Stimulated activated CD8-positive, alpha-beta memory T cell treated with anti-CD3 and anti-CD28 coated beads, Interleukin-12 subunit alpha, Interleukin-12 subunit beta, amount 100 ng/mL, for 24 hours (primary cell): ENCODE measurements at regions not wholly inside any gene's neighbourhood (a gene's known extent, or its start where the extent isn't known, plus 50 kb on each side); places are given as distances from the start of the nearest gene placed in this dataset.

Source experiments
- DNase-seq: peaks from one replicate; pipeline ENCODE4 v3.0.0-alpha.2; 2020; ENCODE audit errors: extremely low read depth

DNA sequence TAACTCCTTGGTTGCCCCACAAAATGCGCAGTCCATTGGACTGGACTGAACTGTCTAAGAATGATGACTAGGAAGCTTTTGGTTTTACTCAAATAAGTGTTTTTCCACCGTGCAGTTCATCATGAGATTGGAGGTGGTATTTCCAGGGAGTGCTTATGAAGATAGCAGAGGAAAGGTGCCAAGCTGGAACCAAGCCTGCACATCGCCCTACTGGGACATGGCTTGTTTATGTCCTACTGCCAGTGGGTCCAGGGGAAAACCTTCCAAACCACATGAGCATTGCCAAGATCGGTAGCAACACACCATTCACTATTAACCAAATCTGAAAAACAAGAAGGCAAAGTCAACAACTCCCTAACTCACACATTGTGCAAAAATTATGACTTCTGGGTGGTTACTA, 54.7 kb upstream of the DSCAM start:
- DNase-seq: no peak

DNA sequence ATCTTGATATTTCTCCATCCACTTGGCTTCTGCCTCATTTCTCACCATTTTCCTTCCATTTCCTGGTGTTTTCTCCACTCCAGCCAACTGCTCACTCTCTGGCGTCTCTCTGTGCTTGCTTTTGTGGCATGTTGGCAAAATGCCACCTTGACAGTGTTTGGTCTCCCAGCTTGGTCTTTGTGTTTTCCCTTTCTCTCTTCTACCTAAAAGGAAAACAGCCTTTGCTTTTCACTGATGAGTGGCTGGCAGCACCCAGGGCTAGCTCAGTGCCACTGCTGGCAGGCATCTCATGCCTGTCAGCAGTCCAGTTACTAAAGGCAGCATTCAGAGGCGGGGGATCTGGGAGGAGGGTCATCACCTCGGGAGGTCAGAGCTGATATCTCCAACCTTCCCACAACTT, 55.3 kb upstream of the DSCAM start:
- no peak for DNase-seq

DNA sequence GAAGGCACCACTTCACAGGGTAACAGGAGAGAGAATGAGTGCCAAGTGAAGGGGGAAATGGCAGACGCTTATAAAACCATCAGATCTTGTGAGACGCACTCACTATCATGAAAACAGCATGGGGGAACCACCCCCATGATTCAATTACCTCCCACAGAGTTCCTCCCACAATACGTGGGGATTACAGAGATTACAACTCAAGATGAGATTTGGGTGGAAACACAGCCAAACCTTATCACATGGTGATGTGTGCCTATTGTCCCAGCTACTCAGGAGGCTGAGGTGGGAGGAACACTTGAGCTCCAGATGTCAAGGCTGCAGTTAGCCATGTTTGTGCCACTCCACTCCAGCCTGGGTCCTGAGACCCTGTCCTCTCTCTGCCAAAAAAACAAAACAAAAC, 56.0 kb upstream of the DSCAM start:
- no peak for DNase-seq

DNA sequence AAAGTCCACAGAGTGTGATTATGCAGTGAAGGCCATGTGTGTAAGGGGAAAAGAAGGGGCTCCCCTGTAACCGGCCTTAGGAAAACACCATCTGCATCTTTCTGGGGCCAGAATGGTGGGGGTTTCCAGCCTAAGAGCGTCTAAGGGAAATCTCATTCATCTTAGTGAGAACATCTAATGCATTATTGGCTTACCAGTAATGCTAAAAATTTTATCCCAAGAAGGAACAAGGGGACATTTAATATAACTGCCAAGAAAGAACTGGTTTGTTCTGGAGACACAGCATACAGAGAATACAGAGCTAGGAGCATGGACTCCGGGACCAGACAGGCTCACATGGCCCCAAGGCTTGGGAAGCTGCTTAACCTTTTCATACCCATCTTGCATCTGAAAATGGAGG, 58.3 kb upstream of the DSCAM start:
- no peak for DNase-seq

DNA sequence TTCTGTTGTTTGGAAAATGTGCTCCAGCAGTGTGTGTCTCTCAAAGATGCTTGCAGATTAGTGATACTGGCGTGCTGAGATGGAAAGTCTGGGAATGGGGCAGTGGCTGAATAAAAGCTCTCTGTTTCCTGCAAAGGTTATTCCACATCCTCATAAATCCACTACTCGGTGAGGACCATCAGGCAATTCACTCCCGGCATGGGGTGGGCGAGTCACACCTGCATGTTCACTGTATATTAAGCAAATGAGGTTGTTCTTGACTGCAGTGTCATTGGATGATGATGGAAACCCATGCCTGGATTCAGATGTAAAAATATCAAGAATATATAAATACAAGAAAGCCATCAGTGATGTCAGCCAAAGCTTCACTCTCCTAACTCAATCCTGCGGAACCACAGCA, 65.4 kb upstream of the DSCAM start:
- DNase-seq: no peak

DNA sequence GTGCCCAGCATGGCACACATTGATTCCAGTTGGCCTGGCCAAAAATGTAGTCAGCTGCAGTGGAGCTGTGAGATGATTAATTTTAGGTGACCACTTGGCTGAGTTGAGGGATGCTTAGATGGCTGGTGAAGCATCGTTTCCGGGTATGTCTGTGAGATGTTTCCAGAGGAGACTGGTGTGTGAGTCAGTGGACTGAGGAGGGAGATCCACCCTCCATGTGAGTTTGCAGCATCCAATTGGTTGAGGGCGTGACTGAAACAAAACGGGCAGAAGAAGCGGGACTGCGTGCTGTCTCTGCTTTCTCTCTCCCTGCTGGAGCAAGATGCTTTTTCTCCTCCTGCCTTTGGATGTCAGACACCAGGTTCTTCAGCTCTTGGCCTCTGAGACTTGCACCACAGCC, 68.2 kb upstream of the DSCAM start:
- no peak for DNase-seq

DNA sequence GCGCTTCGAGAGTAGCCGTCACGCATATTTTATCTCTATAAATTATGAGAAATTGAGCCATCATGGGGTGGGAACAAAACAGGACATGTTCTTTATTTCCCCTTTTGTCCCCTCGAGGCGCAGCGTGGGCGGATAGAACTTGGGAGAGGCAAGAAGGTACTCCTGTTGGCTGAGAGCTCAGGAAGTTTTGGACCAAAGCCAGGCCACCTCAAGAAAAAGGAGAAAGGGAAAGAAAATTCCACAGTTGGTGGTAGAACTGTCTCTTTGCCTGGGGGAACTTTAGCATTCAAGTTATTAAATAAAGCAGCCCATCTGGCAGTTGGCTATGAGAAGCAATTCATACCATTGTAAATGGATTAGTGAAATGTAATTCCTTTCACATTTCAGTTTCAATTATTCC, 76.4 kb upstream of the DSCAM start:
- no peak for DNase-seq

DNA sequence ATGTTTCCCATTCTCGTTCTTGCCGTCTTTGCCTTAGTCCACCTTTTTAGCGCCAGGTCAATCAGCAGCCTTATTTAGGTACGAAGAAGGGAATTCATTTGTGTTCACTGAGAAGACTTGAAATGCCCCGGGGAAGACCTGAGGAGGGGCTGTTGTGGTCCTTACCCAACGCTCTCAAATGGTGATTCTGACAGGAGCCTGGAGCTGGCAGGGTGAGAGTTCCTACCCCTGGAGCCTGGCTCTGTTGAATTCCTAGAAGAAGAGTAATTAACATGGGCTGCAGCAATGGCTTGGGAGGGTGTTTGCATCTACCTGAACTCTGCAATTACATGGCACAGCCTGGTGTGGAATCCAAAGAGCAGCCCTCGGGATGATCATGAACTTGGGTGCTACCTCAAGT, 76.9 kb upstream of the DSCAM start:
- no peak for DNase-seq

DNA sequence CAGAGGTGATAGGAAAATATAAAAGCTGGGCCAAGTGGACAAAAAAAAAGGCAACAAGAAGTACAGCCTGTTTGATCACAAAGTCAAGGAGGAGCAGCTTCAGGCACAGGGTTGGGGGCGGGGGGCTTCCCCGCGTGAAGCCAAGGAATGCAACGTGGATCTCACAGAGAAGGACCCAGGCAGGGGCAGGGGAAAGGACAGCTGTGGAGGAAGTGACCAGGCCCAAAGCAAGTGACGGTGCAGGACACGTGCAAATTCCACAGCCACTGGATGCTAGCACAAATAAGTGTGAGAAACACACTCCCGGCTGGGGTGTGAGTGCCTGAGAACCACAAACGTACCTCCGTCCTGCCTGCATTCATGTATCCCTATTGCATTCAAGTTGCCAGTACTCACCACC, 77.7 kb upstream of the DSCAM start:
- DNase-seq: no peak

DNA sequence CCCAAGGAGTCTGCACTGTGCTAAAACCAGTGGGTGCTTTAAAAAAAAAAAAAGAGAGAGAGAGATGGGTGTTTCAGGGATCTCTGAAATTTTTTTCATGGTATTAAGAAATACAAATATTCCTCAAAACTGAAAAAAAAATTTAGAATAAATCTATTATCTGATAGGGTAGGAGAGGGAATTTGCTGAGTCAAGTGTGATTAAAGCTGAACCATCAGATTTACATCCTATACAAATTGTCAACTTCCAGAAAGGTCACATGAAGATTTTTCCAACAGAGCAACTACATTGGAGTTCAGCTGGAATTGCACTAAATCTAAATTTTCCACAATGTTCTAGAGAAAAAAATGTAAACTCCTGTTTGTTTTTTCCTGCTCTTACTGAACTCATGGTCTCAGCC, 79.3 kb upstream of the DSCAM start:
- no peak for DNase-seq

DNA sequence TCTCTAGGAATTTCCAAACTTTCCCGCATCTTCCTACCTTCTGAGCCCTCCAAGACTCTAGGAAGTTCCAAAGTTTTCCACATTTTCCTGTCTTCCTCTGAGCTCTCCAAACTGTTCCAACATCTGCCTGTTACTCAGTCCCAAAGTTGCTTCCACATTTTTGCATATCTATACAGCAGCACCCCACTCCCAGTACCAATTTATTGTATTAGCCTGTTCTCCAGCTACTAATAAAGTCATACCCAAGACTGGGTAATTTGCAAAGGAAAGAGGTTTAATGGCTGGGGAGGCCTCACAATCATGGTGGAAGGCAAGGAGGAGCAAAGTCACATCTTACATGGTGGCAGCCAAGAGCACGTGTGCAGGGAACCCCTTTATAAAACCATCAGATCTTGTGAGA, 82.9 kb upstream of the DSCAM start:
- DNase-seq: no peak

DNA sequence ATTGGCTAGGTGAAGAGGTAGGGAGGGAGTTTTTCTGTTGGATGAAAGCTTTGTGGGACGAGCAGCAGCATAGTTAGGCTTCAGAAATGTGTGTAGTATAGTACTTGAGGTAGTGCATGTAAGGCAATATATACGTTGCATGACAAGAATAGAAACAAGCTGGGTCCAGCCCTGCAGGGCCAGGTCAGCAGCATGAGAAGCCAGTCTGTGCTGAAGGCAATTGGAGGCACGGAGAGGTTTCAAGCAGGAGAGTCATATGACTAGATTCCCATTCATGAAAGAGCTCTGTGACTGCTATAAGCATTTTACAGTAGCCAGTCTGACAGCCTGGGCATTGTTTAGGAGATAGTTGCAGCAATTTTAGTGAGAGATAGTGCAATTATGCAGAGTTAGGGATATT, 84.2 kb upstream of the DSCAM start:
- no peak for DNase-seq

DNA sequence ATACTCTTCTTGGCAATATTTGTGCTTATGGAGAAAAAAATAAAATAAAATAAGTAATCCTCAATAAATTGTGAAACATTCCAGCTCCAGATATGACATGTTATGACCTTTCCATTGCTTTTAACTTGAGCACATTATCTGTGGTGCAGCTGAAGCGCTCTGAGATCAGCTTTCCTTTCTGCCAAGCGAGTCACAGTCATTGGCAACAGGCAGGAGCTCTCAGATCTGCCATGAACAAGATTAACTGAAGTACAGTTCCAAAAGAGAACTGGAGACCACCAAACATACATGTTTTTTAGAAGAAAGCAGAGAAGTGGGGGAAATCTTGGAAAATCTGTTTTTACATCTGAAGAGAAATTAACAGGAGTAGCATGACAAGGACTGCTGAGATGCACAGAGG, 89.2 kb upstream of the DSCAM start:
- DNase-seq: no peak

DNA sequence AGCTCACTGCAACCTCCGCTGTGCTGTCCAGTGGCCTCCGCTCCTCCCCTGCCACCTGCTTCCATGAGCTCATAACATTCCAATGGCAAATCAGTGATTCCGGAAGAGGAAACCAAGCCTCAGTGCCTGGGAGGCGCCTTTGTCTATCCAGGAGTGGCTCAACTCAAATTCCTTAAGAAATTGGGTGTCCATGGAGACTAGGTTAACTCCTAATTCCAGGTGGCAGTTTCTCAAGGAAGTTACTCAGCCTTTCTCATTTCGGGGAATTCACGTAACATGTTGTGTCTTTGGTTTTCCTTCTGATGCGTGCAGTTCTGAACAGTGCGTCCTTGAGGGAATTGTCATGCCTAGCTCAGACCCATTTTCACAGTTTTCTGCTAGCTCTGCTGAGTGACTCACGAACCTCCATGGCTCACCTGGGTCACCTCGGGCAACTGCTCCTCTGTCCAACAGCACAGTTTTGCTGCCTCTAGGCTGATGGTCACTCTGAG, 89.9 kb upstream of the DSCAM start:
- no peak for DNase-seq

DNA sequence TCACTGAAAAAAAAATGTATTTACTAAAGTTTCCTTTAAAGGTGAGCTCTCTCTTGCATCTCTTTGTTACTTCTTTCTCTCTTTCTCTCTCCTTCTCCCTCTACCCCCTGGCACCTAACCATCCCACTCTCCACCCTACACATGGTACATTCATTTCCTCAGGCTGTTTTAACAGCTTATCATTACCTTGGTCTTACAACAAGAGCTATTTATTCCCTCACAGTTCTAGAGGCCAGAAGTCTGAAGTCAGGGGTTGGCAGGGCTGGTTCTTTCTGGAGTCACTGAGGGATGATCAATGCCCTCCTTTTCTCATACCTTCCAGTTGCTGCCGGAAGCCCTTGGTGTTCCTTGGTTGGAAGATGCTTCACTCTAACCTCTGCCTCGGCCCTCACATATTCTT, 91.1 kb upstream of the DSCAM start:
- no peak for DNase-seq

DNA sequence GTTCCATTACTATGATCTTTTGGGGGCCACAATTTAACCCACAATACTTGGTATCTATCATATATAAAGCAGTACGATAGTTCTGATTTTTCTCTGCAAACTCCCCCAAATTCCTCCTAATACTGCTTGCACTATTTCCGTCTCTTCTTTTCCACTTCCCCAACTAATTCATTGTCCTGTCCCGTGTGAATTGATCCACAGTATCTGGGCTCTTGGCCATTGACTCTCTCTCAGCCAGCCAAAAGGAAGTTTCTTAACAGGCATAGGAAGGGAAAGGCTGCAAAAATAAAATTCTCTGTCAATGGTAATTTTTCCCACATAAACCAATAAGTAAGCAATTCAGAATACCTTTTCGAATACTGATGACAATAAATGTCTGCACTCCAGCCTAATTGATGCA, 91.7 kb upstream of the DSCAM start:
- no peak for DNase-seq

DNA sequence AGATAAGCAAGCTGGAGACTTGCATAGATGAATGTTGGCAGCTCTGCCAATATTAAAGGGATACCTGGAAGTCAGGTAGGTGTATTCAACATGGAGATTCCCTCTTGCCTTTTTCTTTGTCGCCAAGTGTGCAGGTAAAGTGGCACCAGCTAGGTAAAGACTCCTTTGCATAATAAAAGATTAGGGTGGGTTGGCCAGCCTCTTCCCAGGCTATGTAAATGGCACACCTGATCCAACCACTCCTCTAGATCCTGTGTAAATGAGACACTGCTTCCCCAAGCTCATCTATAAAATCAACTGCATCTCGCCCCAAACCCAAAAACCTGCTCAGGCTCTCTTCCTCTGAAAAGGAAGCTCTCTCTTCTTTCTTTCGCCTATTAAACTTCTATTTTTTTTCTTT, 100.8 kb upstream of the DSCAM start:
- no peak for DNase-seq

DNA sequence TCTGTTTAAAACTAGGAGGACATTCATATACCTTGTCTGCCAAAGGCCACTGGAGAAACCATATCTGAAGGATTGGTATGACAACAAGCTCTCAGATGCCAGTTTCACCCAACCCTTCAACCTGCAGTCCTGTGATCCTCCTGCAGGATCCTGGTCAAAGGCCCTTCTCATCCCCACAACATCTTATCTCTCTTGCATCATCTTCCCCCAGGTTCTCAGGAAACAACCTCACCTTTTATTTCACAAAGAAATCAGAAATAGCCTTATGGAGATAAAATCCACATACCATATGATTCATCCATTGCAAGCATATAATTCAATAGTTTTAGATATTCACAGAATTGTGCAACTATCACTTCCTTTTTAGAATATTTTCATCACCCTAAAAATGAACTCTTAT, 104.0 kb upstream of the DSCAM start:
- DNase-seq: no peak

DNA sequence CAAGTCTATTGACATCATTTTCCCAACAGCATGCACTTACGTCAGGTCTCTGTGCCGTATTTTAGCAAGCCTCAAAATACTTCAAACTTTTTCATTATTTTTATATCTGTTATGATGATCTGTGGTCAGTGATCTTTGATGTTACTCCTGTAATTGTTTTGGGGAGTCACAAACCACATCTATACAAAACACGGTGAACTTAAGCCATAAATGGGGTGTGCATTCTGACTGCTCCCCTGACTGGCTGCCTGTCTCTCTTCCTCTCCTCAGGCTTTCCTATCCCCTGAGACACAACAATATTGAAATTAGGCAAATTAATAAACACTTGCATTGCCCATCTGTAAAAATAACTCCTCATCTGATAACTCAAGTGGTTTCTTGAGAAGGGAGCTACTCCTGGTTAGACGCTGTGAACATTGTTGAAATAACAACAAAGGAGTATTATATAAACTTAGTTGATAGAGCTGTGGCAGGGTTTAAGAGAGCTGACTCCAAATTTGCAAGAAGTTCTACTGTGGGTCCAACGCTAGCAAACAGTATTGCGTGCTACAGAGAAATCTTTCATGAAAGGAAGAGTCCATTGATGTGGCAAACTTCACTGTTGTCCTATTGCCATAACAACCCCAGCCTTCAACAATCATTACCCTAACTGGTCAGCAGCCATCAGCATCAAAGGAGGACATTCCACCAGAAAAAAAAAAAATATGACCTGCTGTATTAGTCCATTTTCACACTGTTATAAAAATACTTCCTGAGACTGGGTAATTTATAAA, 105.8 kb upstream of the DSCAM start:
- no peak for DNase-seq

DNA sequence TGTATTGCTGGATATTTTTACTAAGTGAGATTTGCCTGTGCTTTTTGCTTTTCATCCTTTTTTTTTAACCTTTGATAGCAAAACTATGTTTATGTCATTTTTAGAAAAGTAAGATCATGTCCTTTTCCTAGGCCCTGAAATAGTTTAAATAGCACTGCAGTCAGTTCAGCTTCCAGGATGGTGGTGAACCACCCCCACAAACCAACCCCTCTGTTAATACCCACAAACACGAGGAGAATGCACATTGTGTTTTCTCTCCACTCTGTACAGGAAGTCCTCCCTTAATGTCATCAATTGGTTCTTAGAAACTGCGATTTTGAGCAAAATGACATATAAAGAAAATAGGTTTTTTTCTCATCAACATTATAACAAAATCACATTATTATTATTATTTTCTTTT, 117.7 kb upstream of the DSCAM start:
- no peak for DNase-seq

DNA sequence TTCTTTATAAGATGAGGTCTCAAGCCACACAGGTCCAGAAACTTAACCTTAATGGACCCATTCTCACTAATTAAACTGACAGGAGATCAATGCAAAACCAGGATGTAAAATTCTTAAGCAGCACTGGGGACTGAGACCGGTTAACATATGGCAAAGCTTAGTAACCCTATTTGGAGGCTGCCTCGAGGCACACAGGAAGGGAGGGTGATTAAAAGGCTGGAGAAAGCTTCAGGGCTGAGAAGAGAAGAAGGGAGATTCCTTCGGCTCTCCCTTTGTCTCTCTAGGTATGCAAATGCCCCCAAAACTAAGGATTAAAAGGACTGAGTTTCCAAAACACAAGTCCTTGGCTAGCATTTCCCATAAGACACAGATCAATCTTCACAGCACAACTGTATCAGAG, 120.8 kb upstream of the DSCAM start:
- no peak for DNase-seq

DNA sequence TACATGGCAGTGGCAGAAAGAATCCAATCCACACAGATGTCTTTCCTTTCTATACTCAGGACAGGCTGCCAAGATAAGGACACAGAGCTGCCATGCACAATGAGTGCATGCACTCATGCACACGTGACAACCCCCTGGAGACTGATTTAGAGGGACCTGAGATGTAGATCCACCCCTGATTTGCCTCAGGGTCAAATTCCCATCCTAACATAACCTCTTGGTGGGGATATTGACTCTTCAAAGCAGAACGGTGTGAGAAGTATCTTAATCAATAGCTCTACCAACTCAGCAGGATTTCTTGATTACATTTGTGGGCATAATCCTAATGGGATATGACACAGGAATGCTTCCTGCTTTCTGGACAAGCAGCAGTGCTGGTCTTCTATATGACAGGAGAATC, 125.2 kb upstream of the DSCAM start:
- no peak for DNase-seq

DNA sequence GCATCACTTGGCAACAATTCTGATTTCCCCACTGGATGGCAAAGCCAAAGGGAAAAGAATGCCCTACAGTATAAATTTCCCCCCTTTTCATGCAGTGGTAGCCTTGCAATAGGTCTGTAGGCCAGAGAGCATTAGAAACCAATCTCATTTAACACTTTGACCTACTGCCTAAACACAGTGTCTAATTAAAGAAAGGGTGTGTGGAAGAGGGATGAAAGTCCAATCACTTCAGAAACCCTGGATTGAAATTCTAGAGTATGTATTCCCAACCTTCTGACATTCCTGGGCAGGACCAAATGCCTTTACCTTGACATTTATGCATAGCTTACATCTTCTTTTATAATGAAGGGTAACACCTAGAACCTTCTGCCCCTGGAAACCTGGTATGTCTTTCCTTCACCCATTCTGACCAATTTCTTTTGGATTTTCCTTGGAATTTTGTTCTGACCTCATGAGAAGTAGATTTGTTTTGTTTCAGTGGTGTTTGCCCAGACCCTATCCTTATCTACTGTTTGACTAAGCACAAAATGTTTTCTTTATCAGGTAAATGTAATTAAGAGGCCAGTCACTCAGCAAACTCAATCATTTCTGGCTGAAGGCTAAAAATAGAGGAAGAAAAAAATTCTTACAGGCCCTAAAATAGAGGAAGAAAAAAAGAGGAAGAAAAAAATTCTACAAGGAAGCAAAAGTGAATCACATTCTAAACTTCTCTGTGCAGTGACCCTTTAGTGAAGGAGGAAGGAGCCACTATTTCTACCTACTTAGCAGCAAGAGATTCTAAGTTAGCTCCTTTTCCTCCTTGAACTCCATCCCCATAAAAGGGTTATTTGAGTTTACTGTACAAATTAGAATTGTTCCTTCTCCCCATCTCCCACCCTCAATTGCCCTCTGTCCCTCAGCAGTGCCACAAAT, 129.5 kb upstream of the DSCAM start:
- DNase-seq: no peak
